Testis (tissue), 2 donors: ENCODE measurements at regions not wholly inside any gene's neighbourhood (a gene's known extent, or its start where the extent isn't known, plus 50 kb on each side); places are given as distances from the start of the nearest gene placed in this dataset.

ENCODE experiments used
- POLR2A ChIP-seq: fragments of 450-650 bp; IDR thresholded peaks from one replicate; pipeline ENCODE4 v1.6.1; 2017; ENCODE audit warnings: antibody characterized with exemption, mild to moderate bottlenecking, moderate library complexity
- TF ChIP-seq, protein P1 (sequence below), 3 experiments: fragments of 450-650 bp in 2 of 3; fragments of 200-600 bp in 1 of 3; sonication (generic) in 1 of 3; IDR thresholded peaks; one replicate each; pipeline ENCODE4 v1.5.1; 2016 to 2019; ENCODE audit warnings: antibody characterized with exemption in 3 of 3, mild to moderate bottlenecking in 2 of 3, moderate library complexity in 1 of 3

DNA sequence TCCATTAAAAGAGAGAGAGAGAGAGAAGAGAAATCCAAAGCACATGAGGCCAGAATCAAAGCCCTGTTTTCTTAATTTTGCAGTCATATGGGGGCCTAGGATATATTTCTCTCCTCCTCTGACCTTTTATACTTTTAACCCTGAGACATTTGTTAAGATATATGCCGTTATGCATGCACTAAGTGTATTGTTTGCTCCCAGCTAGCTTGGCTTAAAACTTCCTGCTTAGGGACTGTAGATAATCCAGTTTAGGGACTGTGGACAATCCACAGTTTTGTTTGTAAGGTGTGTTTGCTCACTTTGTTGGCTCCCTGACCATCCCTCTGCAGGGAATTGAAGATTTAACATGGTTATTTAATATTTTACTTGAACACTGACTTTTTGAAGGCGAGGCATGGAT is 166.3 kb upstream of the TSHZ2 start:
- TF ChIP-seq POLR2A, result no peak
- TF ChIP-seq, protein P1, sequence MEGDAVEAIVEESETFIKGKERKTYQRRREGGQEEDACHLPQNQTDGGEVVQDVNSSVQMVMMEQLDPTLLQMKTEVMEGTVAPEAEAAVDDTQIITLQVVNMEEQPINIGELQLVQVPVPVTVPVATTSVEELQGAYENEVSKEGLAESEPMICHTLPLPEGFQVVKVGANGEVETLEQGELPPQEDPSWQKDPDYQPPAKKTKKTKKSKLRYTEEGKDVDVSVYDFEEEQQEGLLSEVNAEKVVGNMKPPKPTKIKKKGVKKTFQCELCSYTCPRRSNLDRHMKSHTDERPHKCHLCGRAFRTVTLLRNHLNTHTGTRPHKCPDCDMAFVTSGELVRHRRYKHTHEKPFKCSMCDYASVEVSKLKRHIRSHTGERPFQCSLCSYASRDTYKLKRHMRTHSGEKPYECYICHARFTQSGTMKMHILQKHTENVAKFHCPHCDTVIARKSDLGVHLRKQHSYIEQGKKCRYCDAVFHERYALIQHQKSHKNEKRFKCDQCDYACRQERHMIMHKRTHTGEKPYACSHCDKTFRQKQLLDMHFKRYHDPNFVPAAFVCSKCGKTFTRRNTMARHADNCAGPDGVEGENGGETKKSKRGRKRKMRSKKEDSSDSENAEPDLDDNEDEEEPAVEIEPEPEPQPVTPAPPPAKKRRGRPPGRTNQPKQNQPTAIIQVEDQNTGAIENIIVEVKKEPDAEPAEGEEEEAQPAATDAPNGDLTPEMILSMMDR (IDR thresholded peaks at IDR 0.05), result no peak
